ENCODE measurements at regions not wholly inside any gene's neighbourhood (a gene's known extent, or its start where the extent isn't known, plus 50 kb on each side); places are given as distances from the start of the nearest gene placed in this dataset.

DNA sequence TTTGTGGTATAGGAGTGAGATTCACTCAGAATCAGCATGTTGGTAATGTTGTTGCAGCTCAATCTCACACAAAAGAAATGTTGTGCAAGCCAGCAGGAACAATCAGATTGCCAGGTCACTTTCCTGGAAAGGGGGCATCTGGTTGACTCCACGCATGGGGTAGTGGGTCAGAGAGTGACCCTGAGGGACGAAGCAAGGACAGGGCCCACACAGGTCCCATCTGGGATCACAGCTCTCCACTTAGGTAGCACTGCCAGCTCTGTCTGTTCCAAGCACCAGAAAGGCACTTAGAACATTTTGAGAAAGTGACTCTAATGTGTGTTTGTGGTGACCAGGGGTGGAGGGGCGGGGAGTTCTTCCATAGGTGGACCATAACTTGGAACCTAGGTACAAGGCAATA is 109.5 kb downstream of the RASSF10 start:
- H3K4me1 ChIP-seq, result no peaks in the 10 kb centered on the region
- no peaks in the 10 kb centered on the region for H3K36me3 ChIP-seq
- H3K4me3 ChIP-seq, result no peak overlapping the region
- no peak for DNase-seq (ENCODE audit: low spot score)
- H3K27me3 ChIP-seq, result no peaks in the 10 kb centered on the region
- TF ChIP-seq, protein P1, sequence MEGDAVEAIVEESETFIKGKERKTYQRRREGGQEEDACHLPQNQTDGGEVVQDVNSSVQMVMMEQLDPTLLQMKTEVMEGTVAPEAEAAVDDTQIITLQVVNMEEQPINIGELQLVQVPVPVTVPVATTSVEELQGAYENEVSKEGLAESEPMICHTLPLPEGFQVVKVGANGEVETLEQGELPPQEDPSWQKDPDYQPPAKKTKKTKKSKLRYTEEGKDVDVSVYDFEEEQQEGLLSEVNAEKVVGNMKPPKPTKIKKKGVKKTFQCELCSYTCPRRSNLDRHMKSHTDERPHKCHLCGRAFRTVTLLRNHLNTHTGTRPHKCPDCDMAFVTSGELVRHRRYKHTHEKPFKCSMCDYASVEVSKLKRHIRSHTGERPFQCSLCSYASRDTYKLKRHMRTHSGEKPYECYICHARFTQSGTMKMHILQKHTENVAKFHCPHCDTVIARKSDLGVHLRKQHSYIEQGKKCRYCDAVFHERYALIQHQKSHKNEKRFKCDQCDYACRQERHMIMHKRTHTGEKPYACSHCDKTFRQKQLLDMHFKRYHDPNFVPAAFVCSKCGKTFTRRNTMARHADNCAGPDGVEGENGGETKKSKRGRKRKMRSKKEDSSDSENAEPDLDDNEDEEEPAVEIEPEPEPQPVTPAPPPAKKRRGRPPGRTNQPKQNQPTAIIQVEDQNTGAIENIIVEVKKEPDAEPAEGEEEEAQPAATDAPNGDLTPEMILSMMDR (IDR thresholded peaks at IDR 0.05), result no peak
- peaks cover 0 to 10% of the 10 kb centered on the region in 2 donors for H3K9me3 ChIP-seq
- H3K27ac ChIP-seq, result no peak overlapping the region

DNA sequence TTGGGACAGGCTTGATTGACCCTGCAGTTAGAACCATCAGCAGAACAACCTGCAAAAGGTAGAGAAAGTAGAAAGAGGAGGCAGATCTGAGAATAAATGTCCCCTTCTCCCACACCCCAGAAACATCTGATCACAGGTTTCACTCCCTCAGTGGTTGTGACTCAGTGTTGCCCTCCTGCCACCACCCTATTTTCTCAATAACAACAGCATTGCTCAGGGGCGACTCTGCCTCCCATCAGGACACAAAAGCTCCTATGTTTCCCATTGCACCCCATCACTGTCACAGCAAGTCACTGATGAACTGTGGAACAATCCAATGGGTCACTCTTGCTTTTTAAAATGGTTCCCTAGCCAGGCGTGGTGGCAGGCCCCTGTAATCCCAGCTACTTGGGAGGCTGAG is 110.2 kb downstream of the RASSF10 start:
- DNase-seq (ENCODE audit: low spot score), result no peak
- H3K27me3 ChIP-seq, result no peaks in the 10 kb centered on the region
- TF ChIP-seq, protein P1 (IDR thresholded peaks at IDR 0.05), result no peak
- no peak overlapping the region for H3K27ac ChIP-seq
- peaks cover 0 to 10% of the 10 kb centered on the region in 2 donors for H3K9me3 ChIP-seq
- H3K4me1 ChIP-seq, result no peaks in the 10 kb centered on the region
- no peak overlapping the region for H3K4me3 ChIP-seq
- no peaks in the 10 kb centered on the region for H3K36me3 ChIP-seq

GRCh38 chr11:13119941-13120520 is 110.9 kb downstream of the RASSF10 start:
- H3K27ac ChIP-seq, result no peak overlapping the region
- TF ChIP-seq, protein P1 (IDR thresholded peaks at IDR 0.05), result no peak
- H3K9me3 ChIP-seq, result peaks cover 0 to 10% of the 10 kb centered on the region in 2 donors
- H3K36me3 ChIP-seq, result no peaks in the 10 kb centered on the region
- H3K4me3 ChIP-seq, result no peak overlapping the region
- DNase-seq (ENCODE audit: low spot score), result no peak
- no peaks in the 10 kb centered on the region for H3K4me1 ChIP-seq
- no peaks in the 10 kb centered on the region for H3K27me3 ChIP-seq

DNA sequence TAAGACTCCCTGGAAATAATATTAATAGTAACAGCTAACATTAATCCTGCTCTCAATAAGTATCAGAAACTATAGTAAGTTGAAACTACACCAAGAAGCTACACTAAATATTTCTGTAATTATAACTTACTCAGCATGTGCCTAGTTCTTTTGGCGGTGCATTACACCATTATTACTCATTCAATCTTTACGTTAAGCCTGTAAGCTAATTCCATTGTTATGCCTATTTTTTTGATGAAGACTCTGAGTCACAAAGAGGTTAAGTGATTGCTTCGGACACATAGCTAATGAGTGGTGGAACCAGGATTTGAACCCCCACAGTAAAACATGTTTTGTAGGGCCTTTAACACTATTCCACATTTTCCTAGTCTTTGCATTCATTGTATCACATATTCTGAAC is 111.6 kb downstream of the RASSF10 start:
- Histone ChIP-seq H3K27ac (no peak overlapping the region), H3K9me3 (peaks cover 0 to 10% of the 10 kb centered on the region in 2 donors), H3K4me1 (no peaks in the 10 kb centered on the region), H3K4me3 (no peak overlapping the region), H3K36me3 (no peaks in the 10 kb centered on the region), H3K27me3 (no peaks in the 10 kb centered on the region)
- no peak for DNase-seq (ENCODE audit: low spot score)
- TF ChIP-seq, protein P1 (IDR thresholded peaks at IDR 0.05), result no peak

DNA sequence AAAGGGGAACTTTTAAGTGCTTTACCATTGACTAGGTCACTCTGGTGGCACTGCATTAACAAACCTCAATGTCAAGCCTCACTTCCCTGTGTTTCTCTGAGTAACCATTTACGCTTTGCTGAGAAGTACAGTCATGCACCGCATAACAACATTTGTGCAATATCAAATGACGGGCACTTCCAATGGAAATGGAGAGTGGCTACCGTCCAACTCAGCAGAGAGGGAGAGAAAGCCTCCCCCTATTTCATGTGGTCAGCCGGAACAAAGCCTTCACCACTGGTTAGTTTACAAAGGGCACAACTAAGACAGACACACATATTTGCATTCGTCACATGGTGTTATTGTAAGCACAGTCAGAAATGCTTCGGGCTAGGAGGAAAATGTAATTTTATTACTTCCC is 117.3 kb downstream of the RASSF10 start:
- peaks cover 0 to 10% of the 10 kb centered on the region in 2 donors for H3K9me3 ChIP-seq
- no peaks in the 10 kb centered on the region for H3K36me3 ChIP-seq
- no peak for DNase-seq (ENCODE audit: low spot score)
- H3K4me3 ChIP-seq, result no peak overlapping the region
- no peaks in the 10 kb centered on the region for H3K27me3 ChIP-seq
- TF ChIP-seq, protein P1 (IDR thresholded peaks at IDR 0.05), result no peak
- H3K4me1 ChIP-seq, result no peaks in the 10 kb centered on the region
- no peak overlapping the region for H3K27ac ChIP-seq

GRCh38 chr11:13127161-13127560 is 118.0 kb downstream of the RASSF10 start:
- no peak overlapping the region for H3K27ac ChIP-seq
- no peaks in the 10 kb centered on the region for H3K4me1 ChIP-seq
- DNase-seq (ENCODE audit: low spot score), result no peak
- TF ChIP-seq, protein P1 (IDR thresholded peaks at IDR 0.05), result no peak
- peaks cover 0 to 10% of the 10 kb centered on the region in 2 donors for H3K9me3 ChIP-seq
- H3K4me3 ChIP-seq, result no peak overlapping the region
- no peaks in the 10 kb centered on the region for H3K36me3 ChIP-seq
- H3K27me3 ChIP-seq, result no peaks in the 10 kb centered on the region
